SK-N-SH (cell line): ENCODE measurements at regions not wholly inside any gene's neighbourhood (a gene's known extent, or its start where the extent isn't known, plus 50 kb on each side); places are given as distances from the start of the nearest gene placed in this dataset.

ENCODE experiments used
- CHD2 ChIP-seq: fragments of 150-350 bp; IDR thresholded peaks from 2 replicates; pipeline ENCODE4 v1.6.1; 2018; ENCODE audit warnings: low read length; ENCODE audit not compliant: partially characterized antibody
- EP300 ChIP-seq, 2 experiments: IDR thresholded peaks; 2 replicates each; pipeline versions ENCODE4 v1.4.0 to v1.6.1; 2012; ENCODE audit warnings: borderline replicate concordance in 1 of 2, low read depth in 1 of 2, low read length in 1 of 2
- EZH2phosphoT487 ChIP-seq: fragments of 200-600 bp; sonication (generic); IDR thresholded peaks from 2 replicates; pipeline ENCODE4 v1.6.1; 2017; ENCODE audit warnings: low read depth, mixed run types, mild to moderate bottlenecking, antibody characterized with exemption, moderate library complexity, borderline replicate concordance
- FOXJ3 ChIP-seq: sonication (generic); formaldehyde crosslinking; IDR thresholded peaks from 2 replicates; pipeline ENCODE4 v1.5.1; 2020; ENCODE audit warnings: mild to moderate bottlenecking, missing genetic modification reagents
- IRF3 ChIP-seq: fragments of 150-350 bp; IDR thresholded peaks from 2 replicates; pipeline ENCODE4 v1.6.1; 2016; ENCODE audit warnings: mild to moderate bottlenecking, low read depth, low read length
- MXI1 ChIP-seq: IDR thresholded peaks from 2 replicates; pipeline ENCODE4 v1.6.1; 2012; ENCODE audit warnings: mild to moderate bottlenecking, low read depth, low read length, improper control_type of control experiment
- NRF1 ChIP-seq: IDR thresholded peaks from 2 replicates; pipeline ENCODE4 v1.6.1; 2012; ENCODE audit warnings: low read depth, mild to moderate bottlenecking, low read length
- POLR2AphosphoS5 ChIP-seq: IDR thresholded peaks from 2 replicates; pipeline ENCODE4 v1.6.1; 2012; ENCODE audit warnings: low read depth, low read length
- RCOR1 ChIP-seq: fragments of 150-350 bp; IDR thresholded peaks from 2 replicates; pipeline ENCODE4 v1.6.1; 2017; ENCODE audit warnings: antibody characterized with exemption, low read length
- SIN3A ChIP-seq: IDR thresholded peaks from 2 replicates; pipeline ENCODE4 v1.6.1; 2012; ENCODE audit warnings: low read depth, mild to moderate bottlenecking, low read length, moderate library complexity, borderline replicate concordance
- SMC3 ChIP-seq: IDR thresholded peaks from 2 replicates; pipeline ENCODE4 v1.6.1; 2012; ENCODE audit warnings: low read depth, low read length, improper control_type of control experiment
- YY1 ChIP-seq: IDR thresholded peaks from 2 replicates; pipeline ENCODE4 v1.4.0; 2012; ENCODE audit warnings: low read depth, mild to moderate bottlenecking
- TF ChIP-seq, protein P1 (sequence below): fragments of 200-600 bp; sonication (generic); IDR thresholded peaks from 2 replicates; pipeline ENCODE4 v1.6.1; 2017; ENCODE audit warnings: antibody characterized with exemption, mild to moderate bottlenecking, moderate library complexity

- TF ChIP-seq IRF3 (no peak), RCOR1 (no peak), EZH2phosphoT487 (no peak), CHD2 (no peak), SMC3 (no peak), POLR2AphosphoS5 (no peak), EP300 (IDR thresholded peaks at IDR 0.05; ENCODE audit: borderline replicate concordance in 1 of 2, low read depth in 1 of 2, low read length in 1 of 2) (no peak), SIN3A (no peak), FOXJ3 (CRISPR knock-in tag) (no peak), YY1 (no peak), NRF1 (no peak), MXI1 (no peak)
- TF ChIP-seq, protein P1, sequence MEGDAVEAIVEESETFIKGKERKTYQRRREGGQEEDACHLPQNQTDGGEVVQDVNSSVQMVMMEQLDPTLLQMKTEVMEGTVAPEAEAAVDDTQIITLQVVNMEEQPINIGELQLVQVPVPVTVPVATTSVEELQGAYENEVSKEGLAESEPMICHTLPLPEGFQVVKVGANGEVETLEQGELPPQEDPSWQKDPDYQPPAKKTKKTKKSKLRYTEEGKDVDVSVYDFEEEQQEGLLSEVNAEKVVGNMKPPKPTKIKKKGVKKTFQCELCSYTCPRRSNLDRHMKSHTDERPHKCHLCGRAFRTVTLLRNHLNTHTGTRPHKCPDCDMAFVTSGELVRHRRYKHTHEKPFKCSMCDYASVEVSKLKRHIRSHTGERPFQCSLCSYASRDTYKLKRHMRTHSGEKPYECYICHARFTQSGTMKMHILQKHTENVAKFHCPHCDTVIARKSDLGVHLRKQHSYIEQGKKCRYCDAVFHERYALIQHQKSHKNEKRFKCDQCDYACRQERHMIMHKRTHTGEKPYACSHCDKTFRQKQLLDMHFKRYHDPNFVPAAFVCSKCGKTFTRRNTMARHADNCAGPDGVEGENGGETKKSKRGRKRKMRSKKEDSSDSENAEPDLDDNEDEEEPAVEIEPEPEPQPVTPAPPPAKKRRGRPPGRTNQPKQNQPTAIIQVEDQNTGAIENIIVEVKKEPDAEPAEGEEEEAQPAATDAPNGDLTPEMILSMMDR: no peak
These were observed 738.6 kb upstream of the GRIA3 start for GRCh38 chrX:122445466-122445865.
